OCI-LY7 (cell line): ENCODE measurements at regions not wholly inside any gene's neighbourhood (a gene's known extent, or its start where the extent isn't known, plus 50 kb on each side); places are given as distances from the start of the nearest gene placed in this dataset.

ENCODE experiments used
- BruUV-seq: library from RNA; stranded (reverse); fragments of 400-500 nt; replicated peaks from 2 replicates; lab custom pipeline; 2021; lab: Mats Ljungman, UMichigan
- CTCF ChIA-PET: fragments of 300-600 bp; sonication (Branson Sonifier 250); formaldehyde crosslinking; loops from one replicate; lab custom pipeline; 2022; ENCODE audit warnings: antibody characterized with exemption; ENCODE audit not compliant: unreplicated experiment; lab: Charles Lee
- POLR2A ChIA-PET: fragments of 300-600 bp; sonication (Branson Sonifier 250); formaldehyde crosslinking; loops from one replicate; lab custom pipeline; 2022; ENCODE audit warnings: antibody characterized with exemption; lab: Charles Lee
- DNase-seq: peaks from one replicate; pipeline ENCODE4 v3.0.0-alpha.2; 2015; ENCODE audit warnings: low spot score
- H2AFZ ChIP-seq: fragments of 200-600 bp; sonication (generic), shearing (Covaris generic); 2 replicates; pipeline ENCODE4 v1.6.1; 2014; ENCODE audit warnings: mild to moderate bottlenecking, antibody characterized with exemption, low read length, moderate library complexity
- H3K27ac ChIP-seq: fragments of 200-600 bp; sonication (generic); 2 replicates; pipeline ENCODE4 v1.5.1; 2014; ENCODE audit warnings: mixed run types, low read depth, mild to moderate bottlenecking, moderate library complexity, low read length, inconsistent platforms; ENCODE audit not compliant: poor library complexity, severe bottlenecking
- H3K36me3 ChIP-seq: fragments of 200-600 bp; sonication (generic); 2 replicates; pipeline ENCODE4 v1.6.1; 2014; ENCODE audit warnings: mild to moderate bottlenecking, antibody characterized with exemption, low read length, moderate library complexity, mixed read lengths; ENCODE audit not compliant: insufficient read depth
- H3K4me1 ChIP-seq: fragments of 200-600 bp; sonication (generic); 2 replicates; pipeline ENCODE4 v1.5.1; 2014; ENCODE audit warnings: mild to moderate bottlenecking, low read length; ENCODE audit not compliant: insufficient read depth, poor library complexity, severe bottlenecking
- H3K4me2 ChIP-seq: fragments of 200-600 bp; sonication (generic); 2 replicates; pipeline ENCODE4 v1.6.1; 2014; ENCODE audit warnings: mild to moderate bottlenecking, low read length
- H3K4me3 ChIP-seq: fragments of 200-600 bp; sonication (generic); 2 replicates; pipeline ENCODE4 v1.5.1; 2014; ENCODE audit warnings: mild to moderate bottlenecking, low read depth, low read length; ENCODE audit not compliant: poor library complexity, severe bottlenecking
- H3K79me2 ChIP-seq: fragments of 200-600 bp; sonication (generic); 2 replicates; pipeline ENCODE4 v1.6.1; 2016; ENCODE audit warnings: low read depth, mild to moderate bottlenecking, low read length, moderate library complexity, mixed read lengths; ENCODE audit not compliant: insufficient read depth
- H3K9me2 ChIP-seq: fragments of 200-600 bp; sonication (generic); 2 replicates; pipeline ENCODE4 v1.6.1; 2016; ENCODE audit warnings: mild to moderate bottlenecking, low read length, mixed read lengths; ENCODE audit not compliant: insufficient read depth
- H3K9me3 ChIP-seq: fragments of 200-600 bp; sonication (generic); 2 replicates; pipeline ENCODE4 v1.6.1; 2014; ENCODE audit warnings: mild to moderate bottlenecking, mixed run types, low read length, mixed read lengths
- H4K20me1 ChIP-seq: fragments of 200-600 bp; sonication (generic); 2 replicates; pipeline ENCODE4 v1.6.1; 2014; ENCODE audit warnings: mild to moderate bottlenecking, antibody characterized with exemption, low read length, moderate library complexity, mixed read lengths; ENCODE audit not compliant: insufficient read depth
- EZH2phosphoT487 ChIP-seq: fragments of 200-600 bp; sonication (generic); IDR thresholded peaks from 2 replicates; pipeline ENCODE4 v1.6.1; 2018; ENCODE audit warnings: low read depth, borderline replicate concordance, mild to moderate bottlenecking, mixed run types, antibody characterized with exemption, low read length, moderate library complexity, mixed read lengths
- intact Hi-C: fragments of 100-400 bp; cut with micrococcal nuclease; formaldehyde crosslinking; loops from one replicate; pipeline ENCODE4 v1.10.0; 2022; ENCODE audit not compliant: unreplicated experiment
- TF ChIP-seq, protein P1 (sequence below): fragments of 200-600 bp; sonication (generic); conservative IDR thresholded peaks from 2 replicates; pipeline ENCODE4 v1.5.1; 2014; ENCODE audit warnings: mild to moderate bottlenecking, antibody characterized with exemption, low read length, moderate library complexity, mixed read lengths

DNA sequence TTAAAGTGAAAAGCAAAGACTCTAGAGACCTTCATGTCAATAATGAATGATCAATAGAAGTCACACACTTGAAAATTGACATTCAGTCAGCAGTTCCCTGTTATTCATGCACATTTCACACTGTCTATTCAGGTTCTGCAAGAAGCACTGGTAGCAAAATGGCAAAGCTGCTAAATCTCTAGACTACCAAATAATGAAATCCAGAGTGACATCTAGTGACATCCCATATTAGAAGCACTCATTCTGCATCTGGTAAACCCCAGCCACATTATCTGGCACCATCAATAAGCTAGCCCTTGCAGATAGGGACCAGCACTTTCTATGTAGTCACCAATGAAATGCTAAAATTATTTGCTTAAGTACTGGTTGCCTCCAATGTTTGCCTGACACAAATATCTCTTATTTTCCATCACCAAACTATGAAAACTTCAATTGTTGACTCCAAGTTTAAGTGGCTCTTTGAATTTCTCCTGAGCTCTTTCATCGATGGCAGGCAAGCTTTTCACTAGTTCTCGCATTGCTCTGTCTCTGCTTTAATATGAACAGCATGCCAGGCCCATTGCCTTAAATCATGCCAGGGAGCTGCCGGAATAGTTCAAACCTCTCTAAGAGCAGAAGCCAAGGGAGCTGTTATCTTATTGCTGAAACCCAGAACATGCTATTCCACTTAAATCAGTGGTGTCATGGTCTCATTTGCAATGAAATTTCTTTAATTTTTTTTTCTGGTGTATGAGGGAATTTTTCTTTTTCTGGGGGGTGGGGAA, 409.9 kb downstream of the MZT1 start:
- H3K4me3 ChIP-seq: no peak overlapping the region

DNA sequence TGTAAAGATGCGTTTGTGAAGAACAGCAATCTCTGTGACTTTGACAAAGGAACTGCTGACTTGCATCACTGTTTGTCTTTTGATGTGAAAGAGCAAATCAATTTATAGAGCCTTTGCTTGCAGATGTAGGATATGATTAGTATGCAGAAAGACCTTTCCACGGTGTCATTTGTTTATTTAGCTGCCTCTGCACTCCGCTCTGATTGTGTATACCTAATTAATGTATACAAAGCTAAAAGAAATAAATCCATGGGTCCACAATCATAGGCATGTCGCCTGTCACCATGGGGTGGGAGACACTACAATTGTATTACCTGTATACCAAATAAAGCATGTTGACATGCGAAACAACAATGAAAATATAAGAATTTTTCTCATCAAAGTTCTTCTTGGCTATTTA, 410.7 kb downstream of the MZT1 start:
- Histone ChIP-seq H3K36me3 (no peaks in the 10 kb centered on the region), H3K4me1 (no peaks in the 10 kb centered on the region), H3K27ac (no peak overlapping the region), H3K9me3 (no peaks in the 10 kb centered on the region), H3K4me2 (no peak overlapping the region), H2AFZ (no peak overlapping the region), H4K20me1 (no peaks in the 10 kb centered on the region), H3K79me2 (no peaks in the 10 kb centered on the region), H3K4me3 (no peak overlapping the region), H3K9me2 (no peaks in the 10 kb centered on the region)
- no TSS peak for BruUV-seq
- CTCF ChIA-PET: no interaction called here
- no peak for TF ChIP-seq EZH2phosphoT487
- TF ChIP-seq, protein P1, sequence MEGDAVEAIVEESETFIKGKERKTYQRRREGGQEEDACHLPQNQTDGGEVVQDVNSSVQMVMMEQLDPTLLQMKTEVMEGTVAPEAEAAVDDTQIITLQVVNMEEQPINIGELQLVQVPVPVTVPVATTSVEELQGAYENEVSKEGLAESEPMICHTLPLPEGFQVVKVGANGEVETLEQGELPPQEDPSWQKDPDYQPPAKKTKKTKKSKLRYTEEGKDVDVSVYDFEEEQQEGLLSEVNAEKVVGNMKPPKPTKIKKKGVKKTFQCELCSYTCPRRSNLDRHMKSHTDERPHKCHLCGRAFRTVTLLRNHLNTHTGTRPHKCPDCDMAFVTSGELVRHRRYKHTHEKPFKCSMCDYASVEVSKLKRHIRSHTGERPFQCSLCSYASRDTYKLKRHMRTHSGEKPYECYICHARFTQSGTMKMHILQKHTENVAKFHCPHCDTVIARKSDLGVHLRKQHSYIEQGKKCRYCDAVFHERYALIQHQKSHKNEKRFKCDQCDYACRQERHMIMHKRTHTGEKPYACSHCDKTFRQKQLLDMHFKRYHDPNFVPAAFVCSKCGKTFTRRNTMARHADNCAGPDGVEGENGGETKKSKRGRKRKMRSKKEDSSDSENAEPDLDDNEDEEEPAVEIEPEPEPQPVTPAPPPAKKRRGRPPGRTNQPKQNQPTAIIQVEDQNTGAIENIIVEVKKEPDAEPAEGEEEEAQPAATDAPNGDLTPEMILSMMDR: no peak
- POLR2A ChIA-PET: no interaction called here
- no peak for DNase-seq
- intact Hi-C loops: no loop called here

More for the DNA sequence above, 409.9 kb downstream of the MZT1 start:
- no peaks in the 10 kb centered on the region for H4K20me1 ChIP-seq
- H3K9me3 ChIP-seq: no peaks in the 10 kb centered on the region
- DNase-seq: no peak
- H3K36me3 ChIP-seq: no peaks in the 10 kb centered on the region
- intact Hi-C loops: no loop called here
- H3K4me2 ChIP-seq: no peak overlapping the region
- no peak for TF ChIP-seq EZH2phosphoT487
- TF ChIP-seq, protein P1: no peak
- H3K9me2 ChIP-seq: no peaks in the 10 kb centered on the region
- POLR2A ChIA-PET: no interaction called here
- no peaks in the 10 kb centered on the region for H3K4me1 ChIP-seq
- CTCF ChIA-PET: no interaction called here
- no peak overlapping the region for H3K27ac ChIP-seq
- no TSS peak for BruUV-seq
- H2AFZ ChIP-seq: no peak overlapping the region
- H3K79me2 ChIP-seq: no peaks in the 10 kb centered on the region

DNA sequence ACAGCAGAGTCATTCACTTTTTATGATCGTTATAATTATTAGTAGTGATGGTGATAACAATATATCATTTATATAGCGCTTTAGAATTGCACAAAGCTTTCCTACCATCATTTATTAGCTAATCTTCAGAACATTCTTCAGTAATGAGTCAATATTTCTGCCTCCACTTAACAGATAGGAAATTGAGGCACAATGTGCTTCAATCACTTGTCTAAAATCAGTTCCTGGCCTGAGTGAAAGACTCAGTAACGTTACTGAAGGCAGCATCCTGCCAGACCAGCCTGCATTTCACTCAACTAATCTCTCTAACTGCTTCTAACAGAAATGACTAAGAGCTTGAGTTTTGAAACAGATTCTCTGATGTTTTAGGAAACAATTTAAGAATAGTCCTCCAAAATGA, 412.1 kb downstream of the MZT1 start:
- Histone ChIP-seq H3K36me3 (no peaks in the 10 kb centered on the region), H3K4me2 (no peak overlapping the region), H4K20me1 (no peaks in the 10 kb centered on the region), H3K79me2 (no peaks in the 10 kb centered on the region), H3K4me3 (no peak overlapping the region), H2AFZ (no peak overlapping the region), H3K9me2 (no peaks in the 10 kb centered on the region), H3K27ac (no peak overlapping the region), H3K9me3 (no peaks in the 10 kb centered on the region), H3K4me1 (no peaks in the 10 kb centered on the region)
- no peak for DNase-seq
- CTCF ChIA-PET: no interaction called here
- POLR2A ChIA-PET: no interaction called here
- TF ChIP-seq EZH2phosphoT487: no peak
- TF ChIP-seq, protein P1: no peak
- BruUV-seq: no TSS peak
- intact Hi-C loops: no loop called here
